Cardiac fibroblast (primary cell): ENCODE measurements at regions not wholly inside any gene's neighbourhood (a gene's known extent, or its start where the extent isn't known, plus 50 kb on each side); places are given as distances from the start of the nearest gene placed in this dataset.
"Not testable (repeated sequence)": the region's sequence is repeated elsewhere in the genome, so short reads cannot be mapped to it uniquely, and the experiment has no call there.

Experiments used
- DNase-seq, 2 donors: peaks; one replicate each; pipeline versions ENCODE4 v3.0.0 to v3.0.0-alpha.2; 2010; ENCODE audit warnings: low read depth in 2 of 2
- H3K4me3 ChIP-seq, 2 donors: replicated peaks in 1 of 2; 1 replicate in 1 of 2; 2 replicates in 1 of 2; pipeline ENCODE4 v1.5.1; 2011; ENCODE audit warnings: low read depth in 2 of 2, low read length in 2 of 2, mild to moderate bottlenecking in 2 of 2, moderate library complexity in 1 of 2
- TF ChIP-seq, protein P1 (sequence below): IDR thresholded peaks from one replicate; pipeline ENCODE4 v1.5.1; 2011; ENCODE audit warnings: low read depth, mild to moderate bottlenecking, low read length, inconsistent platforms

DNA sequence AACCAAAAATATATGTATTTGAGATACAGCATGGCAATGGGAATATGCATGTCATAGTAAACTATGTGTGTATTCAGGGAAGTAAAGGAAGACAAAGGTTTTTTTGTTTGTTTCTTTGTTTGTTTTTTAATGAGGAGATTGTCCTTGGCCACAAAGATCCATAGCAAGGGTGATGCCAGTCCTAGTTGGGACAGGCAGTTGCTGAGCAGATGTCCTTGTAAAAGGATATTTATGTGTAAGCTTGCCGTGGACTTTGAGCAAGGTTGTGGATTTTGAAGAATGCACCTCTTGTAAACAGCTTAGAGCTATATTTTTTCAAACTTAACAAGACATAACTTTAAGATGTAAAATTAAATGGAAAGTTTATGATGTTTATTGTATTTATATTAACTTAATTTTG, 69.9 kb upstream of the GABRE start:
- no peak overlapping the region for H3K4me3 ChIP-seq
- TF ChIP-seq, protein P1, sequence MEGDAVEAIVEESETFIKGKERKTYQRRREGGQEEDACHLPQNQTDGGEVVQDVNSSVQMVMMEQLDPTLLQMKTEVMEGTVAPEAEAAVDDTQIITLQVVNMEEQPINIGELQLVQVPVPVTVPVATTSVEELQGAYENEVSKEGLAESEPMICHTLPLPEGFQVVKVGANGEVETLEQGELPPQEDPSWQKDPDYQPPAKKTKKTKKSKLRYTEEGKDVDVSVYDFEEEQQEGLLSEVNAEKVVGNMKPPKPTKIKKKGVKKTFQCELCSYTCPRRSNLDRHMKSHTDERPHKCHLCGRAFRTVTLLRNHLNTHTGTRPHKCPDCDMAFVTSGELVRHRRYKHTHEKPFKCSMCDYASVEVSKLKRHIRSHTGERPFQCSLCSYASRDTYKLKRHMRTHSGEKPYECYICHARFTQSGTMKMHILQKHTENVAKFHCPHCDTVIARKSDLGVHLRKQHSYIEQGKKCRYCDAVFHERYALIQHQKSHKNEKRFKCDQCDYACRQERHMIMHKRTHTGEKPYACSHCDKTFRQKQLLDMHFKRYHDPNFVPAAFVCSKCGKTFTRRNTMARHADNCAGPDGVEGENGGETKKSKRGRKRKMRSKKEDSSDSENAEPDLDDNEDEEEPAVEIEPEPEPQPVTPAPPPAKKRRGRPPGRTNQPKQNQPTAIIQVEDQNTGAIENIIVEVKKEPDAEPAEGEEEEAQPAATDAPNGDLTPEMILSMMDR = no peak
- DNase-seq = no peak

DNA sequence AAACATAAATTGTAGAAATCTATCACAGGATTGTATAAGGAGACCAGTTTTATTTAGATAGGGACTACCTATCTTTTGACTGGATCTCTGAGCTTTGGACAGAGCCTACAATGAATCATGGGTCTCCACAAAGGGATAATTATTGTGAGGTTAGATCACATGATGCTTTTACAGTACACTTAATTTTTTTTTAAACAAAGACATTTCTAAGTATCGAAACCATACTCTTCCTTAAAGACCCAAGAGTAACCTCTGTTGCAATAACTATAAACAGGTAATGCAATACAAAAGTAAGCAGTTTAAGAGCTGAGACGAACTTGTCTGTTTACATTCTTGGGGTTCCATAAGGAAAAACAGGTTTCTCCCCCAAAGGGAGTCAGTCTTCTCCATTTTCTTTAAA, 64.3 kb upstream of the GABRE start:
- TF ChIP-seq, protein P1 = no peak
- DNase-seq = no peak
- H3K4me3 ChIP-seq = no peak overlapping the region

DNA sequence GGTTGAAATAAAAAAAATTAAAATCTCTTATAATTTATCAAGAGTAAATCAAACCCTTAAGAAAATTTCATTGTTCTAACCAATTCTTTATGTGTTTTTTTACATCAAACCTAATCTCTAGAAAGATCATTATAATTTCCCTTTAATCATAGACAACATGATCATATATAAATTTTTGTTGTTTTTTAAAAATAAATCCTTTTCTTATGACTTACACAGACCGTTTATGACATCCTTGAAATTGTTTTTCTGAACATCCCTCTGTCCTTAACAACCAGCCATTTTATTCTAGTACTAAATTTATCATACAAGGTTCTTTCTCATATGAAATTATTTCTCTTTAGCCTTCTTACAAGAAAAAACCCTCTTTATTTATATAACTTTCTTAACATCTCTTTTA, 62.7 kb upstream of the GABRE start:
- no peak for DNase-seq
- H3K4me3 ChIP-seq = no peak overlapping the region
- TF ChIP-seq, protein P1 = no peak

DNA sequence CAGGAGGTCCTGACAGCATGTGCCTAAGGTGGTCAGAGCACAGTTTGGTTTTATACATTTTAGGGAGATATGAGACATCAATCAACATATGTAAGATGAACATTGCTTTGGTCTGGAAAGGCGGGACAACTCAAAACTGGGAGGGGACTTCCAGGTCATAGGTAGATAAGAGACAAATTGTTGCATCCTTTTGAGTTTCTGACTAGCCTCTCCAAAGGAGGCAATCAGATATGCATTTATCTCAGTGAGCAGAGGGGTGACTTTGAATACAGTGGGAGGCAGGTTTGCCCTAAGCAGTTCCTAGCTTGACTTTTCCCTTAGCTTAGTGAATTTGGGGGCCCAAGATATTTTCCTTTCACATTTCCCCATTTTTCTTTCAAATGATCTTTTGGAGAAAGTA, 56.9 kb upstream of the GABRE start:
- not testable (repeated sequence) for H3K4me3 ChIP-seq, DNase-seq

DNA sequence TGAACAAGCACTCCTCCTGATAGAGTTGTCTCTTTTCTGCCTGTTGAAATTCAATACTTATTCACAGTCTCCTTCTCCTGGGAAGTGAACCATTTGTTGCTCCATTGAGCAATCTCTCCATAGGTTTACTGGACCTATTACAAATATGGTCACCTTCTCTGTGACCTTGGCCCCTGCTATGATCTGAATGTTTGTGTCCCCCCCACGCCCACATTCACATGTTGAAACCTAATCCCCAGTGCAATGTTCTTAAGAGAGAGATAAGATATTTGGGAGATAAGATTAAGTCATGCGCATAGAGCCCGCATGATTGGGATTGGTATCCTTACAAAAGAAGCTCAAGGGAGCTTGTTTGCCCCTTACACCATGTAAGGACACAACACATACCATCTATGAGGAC, 54.1 kb upstream of the GABRE start:
- TF ChIP-seq, protein P1 = no peak
- H3K4me3 ChIP-seq = no peak overlapping the region
- DNase-seq = no peak

DNA sequence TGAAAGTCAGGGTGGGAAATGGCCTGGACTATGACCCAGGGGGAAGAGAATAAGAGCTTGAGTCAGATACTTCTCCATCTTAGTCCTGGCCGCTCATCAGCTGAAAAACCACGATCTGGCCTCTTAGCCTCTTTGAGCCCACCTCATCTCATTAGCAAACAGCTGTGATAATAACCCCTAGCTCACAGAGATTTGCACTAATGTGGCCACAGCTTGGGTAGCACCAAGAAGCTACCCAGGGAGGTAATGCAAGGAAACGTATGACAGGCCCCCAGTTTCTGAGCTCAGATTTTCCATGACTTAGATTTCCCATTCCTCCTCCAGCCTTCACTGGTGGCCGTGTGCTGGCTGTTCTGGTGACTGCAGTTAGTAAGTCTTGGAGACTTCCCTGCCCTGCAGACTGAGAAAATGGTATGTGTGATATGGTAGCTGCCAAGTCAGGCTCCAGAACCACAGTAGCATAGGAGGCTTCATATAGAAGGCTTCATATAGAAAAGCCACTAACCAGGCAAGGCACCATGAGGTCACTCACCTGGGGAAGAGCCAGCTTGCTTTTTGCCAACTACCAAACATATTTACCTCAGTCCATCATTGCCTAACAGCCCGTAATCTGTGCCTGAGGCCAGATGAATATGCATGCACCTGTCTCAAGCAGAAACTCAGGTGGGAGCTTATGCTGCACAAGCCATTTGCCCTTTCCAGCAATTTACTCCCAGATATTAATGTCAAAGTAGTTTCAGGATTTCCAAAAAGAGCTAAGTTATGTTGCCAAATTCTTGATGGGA, 51.4 kb upstream of the GABRE start:
- no peak for DNase-seq
- TF ChIP-seq, protein P1 = no peak
- H3K4me3 ChIP-seq = no peak overlapping the region

DNA sequence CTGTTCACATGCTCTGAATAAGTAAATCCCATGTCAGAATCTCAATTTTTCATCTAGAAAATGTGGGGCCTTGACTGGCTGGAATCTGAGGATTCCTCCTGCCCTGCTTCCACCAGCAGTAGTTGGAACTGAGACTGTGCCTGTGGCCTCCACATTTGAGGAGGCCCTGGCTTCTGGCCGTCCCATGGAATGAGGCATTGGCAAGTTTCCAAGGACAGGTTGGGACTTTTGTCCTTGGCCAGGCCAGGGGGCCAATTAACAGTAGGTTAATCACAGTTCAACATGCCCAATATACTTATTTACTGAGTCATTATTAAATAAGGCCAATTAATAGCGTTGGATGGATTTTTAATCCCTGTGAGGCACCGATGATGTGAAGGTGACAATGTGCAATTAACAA, 50.2 kb upstream of the GABRE start:
- no peak overlapping the region for H3K4me3 ChIP-seq
- TF ChIP-seq, protein P1 = no peak
- DNase-seq = no peak
